ENCODE measurements at regions not wholly inside any gene's neighbourhood (a gene's known extent, or its start where the extent isn't known, plus 50 kb on each side); places are given as distances from the start of the nearest gene placed in this dataset.

- no peaks in the 10 kb centered on the region for H3K27me3 ChIP-seq
- H3K4me3 ChIP-seq: no peak overlapping the region
- H3K4me1 ChIP-seq: no peaks in the 10 kb centered on the region
- DNase-seq (ENCODE audit: low spot score in 2 of 2): no peak
- intact Hi-C loops (cut with DNase I; ENCODE audit: low total_unique reads): no loop called here
- no peaks in the 10 kb centered on the region for H3K9me3 ChIP-seq
- H3K36me3 ChIP-seq: no peaks in the 10 kb centered on the region
- TF ChIP-seq POLR2AphosphoS5 (IDR thresholded peaks at IDR 0.05) (no peak), POLR2A (IDR thresholded peaks at IDR 0.05) (no peak), CTCF (IDR thresholded peaks at IDR 0.05) (no peak)
- no peak overlapping the region for H3K27ac ChIP-seq
Measured at GRCh38 chr16:29317269-29317668, 89.2 kb downstream of the NPIPB11 start.

GRCh38 chr16:29316761-29317183, 89.7 kb downstream of the NPIPB11 start:
- Histone ChIP-seq H3K4me1 (no peaks in the 10 kb centered on the region), H3K9me3 (no peaks in the 10 kb centered on the region), H3K4me3 (no peak overlapping the region), H3K27me3 (no peaks in the 10 kb centered on the region), H3K27ac (no peak overlapping the region), H3K36me3 (no peaks in the 10 kb centered on the region)
- TF ChIP-seq POLR2AphosphoS5 (IDR thresholded peaks at IDR 0.05) (no peak), CTCF (IDR thresholded peaks at IDR 0.05) (no peak), POLR2A (IDR thresholded peaks at IDR 0.05) (no peak)
- DNase-seq (ENCODE audit: low spot score in 2 of 2): no peak
- intact Hi-C loops (cut with DNase I; ENCODE audit: low total_unique reads): no loop called here

- intact Hi-C loops (cut with DNase I; ENCODE audit: low total_unique reads): no loop called here
- H3K4me1 ChIP-seq: no peaks in the 10 kb centered on the region
- no peak for TF ChIP-seq POLR2AphosphoS5 (IDR thresholded peaks at IDR 0.05)
- TF ChIP-seq POLR2A (IDR thresholded peaks at IDR 0.05): no peak
- no peak for TF ChIP-seq CTCF (IDR thresholded peaks at IDR 0.05)
- no peak overlapping the region for H3K4me3 ChIP-seq
- no peaks in the 10 kb centered on the region for H3K36me3 ChIP-seq
- no peak for DNase-seq (ENCODE audit: low spot score in 2 of 2)
- H3K27ac ChIP-seq: peak overlapping the region in 1 of 2 donors; percentile 19
- no peaks in the 10 kb centered on the region for H3K27me3 ChIP-seq
- H3K9me3 ChIP-seq: no peaks in the 10 kb centered on the region
Measured at GRCh38 chr16:29315916-29316517, 90.5 kb downstream of the NPIPB11 start.

GRCh38 chr16:29315046-29315445, 91.5 kb downstream of the NPIPB11 start:
- H3K27ac ChIP-seq: no peak overlapping the region
- H3K9me3 ChIP-seq: no peaks in the 10 kb centered on the region
- no peaks in the 10 kb centered on the region for H3K36me3 ChIP-seq
- no peak for DNase-seq (ENCODE audit: low spot score in 2 of 2)
- no peak overlapping the region for H3K4me3 ChIP-seq
- intact Hi-C loops (cut with DNase I; ENCODE audit: low total_unique reads): no loop called here
- no peaks in the 10 kb centered on the region for H3K27me3 ChIP-seq
- TF ChIP-seq POLR2AphosphoS5 (IDR thresholded peaks at IDR 0.05): no peak
- no peak for TF ChIP-seq CTCF (IDR thresholded peaks at IDR 0.05)
- no peak for TF ChIP-seq POLR2A (IDR thresholded peaks at IDR 0.05)
- no peaks in the 10 kb centered on the region for H3K4me1 ChIP-seq

- intact Hi-C loops (cut with DNase I; ENCODE audit: low total_unique reads): no loop called here
- H3K4me3 ChIP-seq: no peak overlapping the region
- no peak for DNase-seq (ENCODE audit: low spot score in 2 of 2)
- H3K9me3 ChIP-seq: no peaks in the 10 kb centered on the region
- TF ChIP-seq POLR2A (IDR thresholded peaks at IDR 0.05): no peak
- TF ChIP-seq POLR2AphosphoS5 (IDR thresholded peaks at IDR 0.05): no peak
- no peak for TF ChIP-seq CTCF (IDR thresholded peaks at IDR 0.05)
- no peaks in the 10 kb centered on the region for H3K4me1 ChIP-seq
- no peaks in the 10 kb centered on the region for H3K27me3 ChIP-seq
- no peaks in the 10 kb centered on the region for H3K36me3 ChIP-seq
- no peak overlapping the region for H3K27ac ChIP-seq
Measured at GRCh38 chr16:29314292-29314934, 92.1 kb downstream of the NPIPB11 start.

Data from breast epithelium (tissue), 4 donors.